OCI-LY3 (cell line): ENCODE measurements at regions not wholly inside any gene's neighbourhood (a gene's known extent, or its start where the extent isn't known, plus 50 kb on each side); places are given as distances from the start of the nearest gene placed in this dataset.

ENCODE experiments used
- EZH2phosphoT487 ChIP-seq: fragments of 200-600 bp; shearing (Covaris generic); IDR thresholded peaks from 2 replicates; pipeline ENCODE4 v1.6.1; 2018; ENCODE audit warnings: antibody characterized with exemption, mixed run types, low read depth
- TF ChIP-seq, protein P1 (sequence below): fragments of 200-600, 300-600 bp; sonication (generic); IDR thresholded peaks from 2 replicates; pipeline ENCODE4 v1.5.1; 2014; ENCODE audit warnings: antibody characterized with exemption, low read length, low read depth

DNA sequence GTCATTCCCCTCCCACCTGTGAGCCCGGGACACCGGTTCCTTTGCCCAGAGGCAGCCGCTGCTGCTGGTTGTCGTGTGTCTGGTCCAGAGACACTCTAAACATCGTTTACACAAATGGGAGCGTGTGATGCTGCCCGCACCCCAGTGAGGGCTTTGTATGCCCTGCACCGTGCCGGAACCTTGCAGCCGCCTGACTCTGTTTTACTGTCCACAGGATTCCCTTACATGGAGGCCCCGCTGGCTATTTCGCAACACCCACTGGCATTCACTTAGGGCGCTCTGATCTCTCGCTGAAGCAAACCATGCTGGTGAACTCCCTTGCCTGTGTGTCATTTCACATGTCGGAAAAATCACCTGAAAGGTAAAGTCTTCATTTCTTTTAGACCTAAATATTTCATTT, 100.8 kb upstream of the SLC6A6 start:
- TF ChIP-seq, protein P1, sequence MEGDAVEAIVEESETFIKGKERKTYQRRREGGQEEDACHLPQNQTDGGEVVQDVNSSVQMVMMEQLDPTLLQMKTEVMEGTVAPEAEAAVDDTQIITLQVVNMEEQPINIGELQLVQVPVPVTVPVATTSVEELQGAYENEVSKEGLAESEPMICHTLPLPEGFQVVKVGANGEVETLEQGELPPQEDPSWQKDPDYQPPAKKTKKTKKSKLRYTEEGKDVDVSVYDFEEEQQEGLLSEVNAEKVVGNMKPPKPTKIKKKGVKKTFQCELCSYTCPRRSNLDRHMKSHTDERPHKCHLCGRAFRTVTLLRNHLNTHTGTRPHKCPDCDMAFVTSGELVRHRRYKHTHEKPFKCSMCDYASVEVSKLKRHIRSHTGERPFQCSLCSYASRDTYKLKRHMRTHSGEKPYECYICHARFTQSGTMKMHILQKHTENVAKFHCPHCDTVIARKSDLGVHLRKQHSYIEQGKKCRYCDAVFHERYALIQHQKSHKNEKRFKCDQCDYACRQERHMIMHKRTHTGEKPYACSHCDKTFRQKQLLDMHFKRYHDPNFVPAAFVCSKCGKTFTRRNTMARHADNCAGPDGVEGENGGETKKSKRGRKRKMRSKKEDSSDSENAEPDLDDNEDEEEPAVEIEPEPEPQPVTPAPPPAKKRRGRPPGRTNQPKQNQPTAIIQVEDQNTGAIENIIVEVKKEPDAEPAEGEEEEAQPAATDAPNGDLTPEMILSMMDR: no peak
- no peak for TF ChIP-seq EZH2phosphoT487
